ENCODE measurements at regions not wholly inside any gene's neighbourhood (a gene's known extent, or its start where the extent isn't known, plus 50 kb on each side); places are given as distances from the start of the nearest gene placed in this dataset.

GRCh38 chr14:97381309-97381708 is 584.1 kb downstream of the VRK1 start:
- no peak overlapping the region for H3K4me3 ChIP-seq (ENCODE audit: control insufficient read depth, low read depth, low read length)
- DNase-seq (ENCODE audit: low read depth), result no peak
- no peak for TF ChIP-seq CTCF (conservative IDR thresholded peaks at IDR 0.05; ENCODE audit: control insufficient read depth, insufficient read depth, low read depth, low read length)

- DNase-seq (ENCODE audit: low read depth), result no peak
- no peak for TF ChIP-seq CTCF (conservative IDR thresholded peaks at IDR 0.05; ENCODE audit: control insufficient read depth, insufficient read depth, low read depth, low read length)
- no peak overlapping the region for H3K4me3 ChIP-seq (ENCODE audit: control insufficient read depth, low read depth, low read length)
Measured at GRCh38 chr14:97382616-97383226, 585.5 kb downstream of the VRK1 start.

GRCh38 chr14:97385727-97386126 is 588.5 kb downstream of the VRK1 start:
- H3K4me3 ChIP-seq (ENCODE audit: control insufficient read depth, low read depth, low read length), result no peak overlapping the region
- no peak for TF ChIP-seq CTCF (conservative IDR thresholded peaks at IDR 0.05; ENCODE audit: control insufficient read depth, insufficient read depth, low read depth, low read length)

GRCh38 chr14:97387252-97387874 is 590.2 kb downstream of the VRK1 start:
- no peak for TF ChIP-seq CTCF (conservative IDR thresholded peaks at IDR 0.05; ENCODE audit: control insufficient read depth, insufficient read depth, low read depth, low read length)
- H3K4me3 ChIP-seq (ENCODE audit: control insufficient read depth, low read depth, low read length), result no peak overlapping the region
- DNase-seq (ENCODE audit: low read depth), result no peak

More at GRCh38 chr14:97385727-97386126, 588.5 kb downstream of the VRK1 start:
- DNase-seq (ENCODE audit: low read depth), result no peak

- H3K4me3 ChIP-seq (ENCODE audit: control insufficient read depth, low read depth, low read length), result no peak overlapping the region
- TF ChIP-seq CTCF (conservative IDR thresholded peaks at IDR 0.05; ENCODE audit: control insufficient read depth, insufficient read depth, low read depth, low read length), result no peak
- no peak for DNase-seq (ENCODE audit: low read depth)
Measured at GRCh38 chr14:97388408-97388807, 591.2 kb downstream of the VRK1 start.

GRCh38 chr14:97390096-97390724 is 593.0 kb downstream of the VRK1 start:
- no peak for DNase-seq (ENCODE audit: low read depth)
- no peak overlapping the region for H3K4me3 ChIP-seq (ENCODE audit: control insufficient read depth, low read depth, low read length)
- TF ChIP-seq CTCF (conservative IDR thresholded peaks at IDR 0.05; ENCODE audit: control insufficient read depth, insufficient read depth, low read depth, low read length), result no peak

Data from fibroblast of mammary gland (primary cell).